NCI-H2171 (cell line): ENCODE measurements at regions not wholly inside any gene's neighbourhood (a gene's known extent, or its start where the extent isn't known, plus 50 kb on each side); places are given as distances from the start of the nearest gene placed in this dataset.
A peak's percentile ranks its signal among the peaks of the same experiment; 100 is the strongest.
"Not testable (repeated sequence)": the region's sequence is repeated elsewhere in the genome, so short reads cannot be mapped to it uniquely, and the experiment has no call there.

Source experiments
- DNase-seq: peaks from one replicate; lab custom pipeline; 2025; lab: John Stamatoyannopoulos, UW

DNA sequence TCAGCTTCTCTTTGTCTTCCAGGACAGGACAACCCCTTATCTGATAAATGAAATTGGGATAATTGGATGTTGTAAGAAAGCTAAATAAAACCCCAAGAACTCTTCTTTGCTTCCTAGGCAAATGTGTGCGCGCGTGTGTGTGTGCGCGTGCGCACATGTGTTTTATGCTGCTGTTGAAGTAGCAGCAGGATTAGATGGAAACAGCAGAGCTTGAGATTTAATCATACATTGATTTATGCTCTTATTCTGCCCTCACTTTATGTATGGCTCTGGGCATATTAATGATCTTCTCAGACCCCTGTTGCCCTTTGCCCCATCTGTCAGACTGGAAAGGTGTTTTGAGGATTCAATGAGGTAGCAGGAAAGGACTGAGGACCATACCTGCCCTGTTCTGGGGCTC lies 324.0 kb upstream of the MAP3K7 start:
- DNase-seq: no peak

DNA sequence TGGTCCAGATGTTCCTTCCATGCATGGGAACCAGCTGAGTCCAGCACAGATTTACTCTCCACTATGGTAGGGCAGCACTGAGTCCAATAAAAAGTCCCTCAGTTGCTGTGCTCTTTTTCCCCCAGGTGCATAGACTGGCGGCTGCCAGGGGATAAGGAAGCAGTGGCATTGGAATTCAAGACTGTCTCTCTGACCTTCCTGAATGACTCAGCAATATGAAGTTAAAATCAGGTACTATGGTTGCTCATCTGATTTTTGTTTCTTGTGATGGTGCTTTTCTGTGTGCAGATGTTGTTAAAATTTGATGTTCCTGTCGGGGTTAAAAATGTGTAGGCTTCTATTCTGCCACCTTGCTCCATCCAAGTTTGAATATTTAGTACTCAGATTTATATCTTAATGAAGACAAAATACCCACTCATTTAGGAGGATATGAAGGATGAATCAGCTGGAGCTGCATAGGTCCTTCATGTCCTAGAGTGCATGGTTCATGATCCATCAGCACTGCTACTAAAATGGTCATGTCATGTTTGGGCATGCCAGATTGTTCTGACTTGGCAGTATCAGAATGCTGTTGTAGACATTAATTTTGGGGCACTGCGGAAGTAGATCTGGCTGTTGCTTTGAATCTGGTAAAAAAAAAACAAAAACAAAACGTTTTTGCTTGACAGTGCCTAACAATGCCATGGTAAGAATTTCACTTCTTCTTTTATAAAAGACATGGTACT lies 321.2 kb upstream of the MAP3K7 start:
- no peak for DNase-seq

DNA sequence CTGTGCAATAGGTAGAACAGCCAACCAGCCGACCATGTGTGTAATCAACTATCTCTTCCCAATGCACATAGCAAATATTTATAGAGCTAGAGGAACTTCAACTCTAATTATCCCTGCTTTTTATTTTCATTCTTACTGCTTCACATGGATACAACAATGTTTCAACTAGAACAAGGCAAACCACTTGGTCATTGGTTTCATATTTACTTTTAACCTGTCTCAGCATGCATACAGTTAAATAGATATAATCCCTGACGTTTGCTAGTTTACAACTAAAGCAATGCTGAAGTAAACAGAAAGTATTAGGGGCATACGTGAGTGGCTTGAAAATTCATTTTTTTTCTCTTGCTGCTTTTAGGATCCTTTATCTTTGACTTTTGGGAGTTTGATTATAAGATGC lies 318.5 kb upstream of the MAP3K7 start:
- no peak for DNase-seq

DNA sequence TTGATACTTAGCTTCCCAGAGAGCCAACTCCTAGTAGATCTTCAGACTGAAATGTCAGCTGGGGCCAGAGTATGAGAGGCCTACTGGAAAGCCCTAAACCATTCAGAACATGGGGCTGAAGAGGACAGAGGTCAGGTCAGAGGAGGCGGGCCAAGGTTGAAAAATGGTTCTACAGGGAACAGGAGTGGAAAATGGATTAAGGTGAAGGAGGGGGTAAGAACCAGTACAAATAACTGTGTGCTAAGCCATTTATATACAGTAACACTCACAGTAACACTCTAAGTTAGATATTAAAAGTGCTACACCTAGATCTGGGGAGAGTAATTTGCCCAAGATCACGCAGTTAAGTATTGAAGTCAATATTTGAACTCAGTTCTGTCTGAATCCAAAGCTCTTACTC lies 313.2 kb upstream of the MAP3K7 start:
- no peak for DNase-seq

DNA sequence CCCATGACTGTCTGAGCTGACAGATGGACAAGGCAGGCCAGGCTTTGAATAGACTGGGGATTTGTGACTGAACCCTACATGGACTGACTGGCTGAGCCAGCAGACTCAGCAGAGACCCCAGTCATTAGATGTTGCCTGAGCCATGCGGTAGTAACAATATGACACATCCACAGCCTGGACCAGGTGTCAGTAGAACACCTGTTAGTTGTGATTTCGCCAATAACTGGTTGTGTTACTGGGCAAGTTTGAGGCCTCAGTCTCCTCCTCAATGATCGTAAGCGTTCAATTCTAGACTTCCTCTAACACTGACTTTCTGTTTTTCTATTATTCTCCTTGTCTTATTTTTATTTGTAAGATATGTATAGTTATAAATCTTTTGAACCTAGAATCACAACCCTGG lies 311.9 kb upstream of the MAP3K7 start:
- no peak for DNase-seq

DNA sequence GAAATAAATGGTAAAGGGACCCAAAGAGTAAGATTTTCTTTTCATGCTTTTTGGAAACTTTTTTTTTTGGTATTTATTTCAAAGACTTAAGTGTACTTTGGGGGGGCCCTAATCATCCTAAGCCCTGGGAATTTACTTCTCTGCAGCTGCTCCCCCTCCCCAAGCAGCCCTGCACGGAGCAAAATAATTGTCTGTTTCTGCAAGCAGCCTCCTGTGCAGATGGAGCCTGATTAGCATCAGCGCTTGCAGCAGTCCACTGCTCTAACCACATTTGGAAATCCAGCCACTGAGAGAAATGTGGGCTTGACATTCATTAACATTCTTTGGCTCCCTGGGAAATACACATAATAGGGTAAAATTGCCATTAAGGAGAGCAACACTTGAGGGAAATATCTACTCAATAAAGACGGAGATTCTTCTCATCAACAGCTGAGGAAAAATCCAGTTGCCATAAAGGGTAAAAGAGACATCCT lies 309.2 kb upstream of the MAP3K7 start:
- DNase-seq: peak; percentile 4

DNA sequence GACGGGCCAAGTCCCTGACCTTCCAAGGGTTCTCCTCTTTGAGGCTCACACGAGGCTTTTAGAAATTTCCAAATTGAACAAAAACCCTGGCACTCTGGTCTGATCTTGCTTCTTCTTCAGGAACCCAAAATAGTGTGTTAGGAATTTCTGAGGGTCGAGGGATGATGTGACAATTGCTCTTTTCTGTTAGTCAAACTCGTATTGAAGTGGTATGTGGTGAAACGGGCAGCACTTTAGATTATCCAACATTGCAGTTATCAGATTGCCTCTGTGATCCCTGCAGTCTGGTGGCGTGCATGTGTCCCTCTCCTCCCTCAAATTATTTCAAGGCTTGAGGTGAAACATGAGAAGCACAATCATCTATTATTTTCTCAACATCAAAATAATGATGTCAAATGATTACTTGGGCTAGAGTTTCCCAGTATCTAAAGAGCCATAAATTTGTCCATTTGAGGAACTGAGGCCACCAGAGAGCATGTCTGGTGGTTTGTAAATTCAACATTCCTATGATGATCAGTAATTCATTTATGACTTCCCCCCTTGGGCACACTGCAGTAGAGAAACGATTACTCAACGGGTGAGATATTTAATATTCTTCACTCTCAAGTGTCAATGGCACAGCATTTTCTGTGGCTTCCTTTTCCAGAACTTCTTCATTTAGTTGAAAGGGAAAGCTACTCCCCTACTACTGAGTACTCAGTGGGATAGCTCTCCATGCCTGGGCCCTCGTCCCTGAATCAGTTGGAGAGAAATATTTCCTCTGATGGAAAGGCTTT lies 308.6 kb upstream of the MAP3K7 start:
- DNase-seq: no peak

DNA sequence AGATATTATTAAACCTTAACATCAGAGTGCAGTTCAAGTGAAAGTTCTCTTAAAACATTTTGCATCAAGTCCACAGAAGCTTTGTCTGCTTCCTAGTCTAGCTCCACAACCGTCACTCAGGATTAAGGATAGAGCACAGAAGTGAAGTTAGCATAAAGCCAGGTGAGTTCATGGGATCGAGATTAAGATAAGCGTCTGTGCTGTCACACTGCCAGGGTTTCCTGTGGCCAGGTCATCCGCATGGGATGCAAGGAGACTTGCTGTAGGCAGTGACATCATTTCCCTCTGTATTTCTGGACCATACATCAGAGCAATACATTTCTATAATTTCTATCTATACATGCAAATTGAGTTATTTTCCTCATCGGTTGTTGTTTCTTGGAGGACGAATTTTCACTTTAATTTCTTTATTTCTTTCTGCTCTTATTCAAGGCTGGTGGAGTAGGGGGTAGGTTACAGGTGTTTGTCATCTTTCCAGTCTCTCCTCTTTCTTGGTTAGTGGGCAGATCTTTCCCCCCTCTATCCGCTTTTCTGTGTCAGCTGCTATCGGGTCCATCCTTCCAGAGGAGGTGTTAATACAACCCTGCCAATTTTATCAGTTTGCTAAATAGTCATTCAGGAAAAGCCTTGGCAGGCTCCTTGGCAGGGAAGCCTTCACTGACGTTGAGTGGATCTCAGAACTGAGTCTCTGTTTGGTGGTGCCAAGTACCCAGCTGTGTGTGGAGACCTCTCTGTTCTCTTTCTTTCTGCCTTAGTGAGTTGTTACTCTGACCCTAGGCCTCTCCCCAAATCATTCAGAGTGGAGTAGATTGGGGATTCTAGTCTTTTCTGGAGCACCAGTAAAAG lies 307.6 kb upstream of the MAP3K7 start:
- no peak for DNase-seq

DNA sequence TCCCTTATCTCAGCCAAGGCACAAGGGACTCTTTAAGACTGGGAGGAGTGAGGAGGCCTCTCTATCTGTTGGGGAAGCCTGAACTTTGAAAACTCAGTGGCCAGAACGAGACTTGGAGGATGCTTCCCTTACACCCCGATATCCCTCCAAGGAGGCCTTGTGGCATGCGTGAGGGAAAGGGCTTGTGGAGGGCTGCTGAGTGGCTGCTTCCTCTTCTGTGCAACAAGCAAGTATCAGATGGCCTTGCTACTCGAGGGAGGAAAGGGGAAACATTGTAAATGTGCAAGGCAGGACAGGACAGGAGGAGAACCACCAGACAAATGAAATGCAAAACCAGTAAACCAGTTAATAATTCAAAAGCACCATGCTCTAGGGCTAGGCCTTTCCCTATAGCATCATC lies 306.5 kb upstream of the MAP3K7 start:
- DNase-seq: no peak

DNA sequence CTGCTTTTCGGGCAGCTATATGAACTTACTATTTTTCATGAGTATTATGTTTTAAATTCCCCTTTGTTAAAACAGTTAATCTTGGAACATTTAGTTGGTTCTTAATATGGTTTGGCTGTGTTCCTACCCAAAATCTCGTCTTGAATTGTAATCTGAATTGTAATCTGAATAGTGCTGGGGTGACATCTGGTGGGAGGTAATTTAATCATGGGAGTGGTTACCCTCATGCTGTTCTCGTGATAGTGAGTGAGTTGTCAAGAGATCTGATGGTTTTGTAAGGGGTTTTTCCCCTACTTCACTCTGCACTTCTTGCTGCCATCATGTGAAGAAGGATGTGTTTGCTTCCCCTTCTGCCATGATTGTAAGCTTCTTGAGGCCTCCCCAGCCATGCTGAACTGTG lies 305.4 kb upstream of the MAP3K7 start:
- DNase-seq: peak; percentile 3

DNA sequence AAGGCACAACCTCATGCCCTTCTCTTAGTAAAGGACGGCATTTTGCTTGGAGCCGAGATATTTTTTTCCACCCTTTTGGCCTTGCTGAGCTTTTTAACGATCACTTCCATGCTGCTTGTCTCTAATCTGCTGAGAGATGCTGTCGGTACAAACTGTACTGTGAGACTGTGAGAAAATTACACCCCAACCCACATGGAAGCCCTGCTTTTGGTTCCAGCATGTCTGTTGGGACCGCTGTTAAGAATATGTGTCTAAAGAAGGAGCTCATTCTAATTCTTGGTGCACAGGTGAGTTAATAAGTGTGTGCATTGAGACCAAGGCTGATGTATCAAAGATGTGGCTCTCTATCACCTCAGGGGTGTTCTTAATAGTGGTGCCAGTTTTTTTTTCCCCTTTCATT lies 304.5 kb upstream of the MAP3K7 start:
- no peak for DNase-seq

DNA sequence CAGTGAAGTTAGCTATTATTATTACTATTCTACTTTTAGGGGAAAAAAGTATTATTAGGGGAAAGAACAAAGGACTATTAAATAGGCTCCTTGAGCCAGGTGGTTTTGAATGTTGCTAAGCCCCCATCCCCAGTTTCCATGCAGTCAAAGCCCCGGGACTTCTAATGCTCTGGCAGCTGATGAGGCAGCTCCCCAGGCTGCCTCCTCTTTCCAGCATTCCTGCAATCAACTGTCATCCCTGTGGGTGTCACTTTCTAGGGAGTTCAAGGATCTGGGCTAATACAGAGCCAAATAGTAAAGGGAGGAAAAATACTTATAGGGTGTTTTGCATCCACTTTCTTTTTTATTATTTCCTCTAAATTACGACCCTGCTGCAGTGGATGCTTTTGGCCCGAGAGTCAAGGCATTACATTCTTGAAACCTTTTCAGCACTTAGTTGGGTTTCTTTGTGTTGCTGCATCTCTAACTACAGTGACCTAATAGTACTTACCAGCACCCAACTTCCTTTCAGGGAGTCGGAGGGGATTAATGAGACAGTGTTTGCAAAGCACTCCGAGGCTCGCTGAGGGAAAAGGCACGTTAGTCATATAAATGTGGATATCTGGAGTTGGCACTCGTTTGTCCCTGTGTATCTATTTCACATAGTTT lies 303.9 kb upstream of the MAP3K7 start:
- DNase-seq: no peak

DNA sequence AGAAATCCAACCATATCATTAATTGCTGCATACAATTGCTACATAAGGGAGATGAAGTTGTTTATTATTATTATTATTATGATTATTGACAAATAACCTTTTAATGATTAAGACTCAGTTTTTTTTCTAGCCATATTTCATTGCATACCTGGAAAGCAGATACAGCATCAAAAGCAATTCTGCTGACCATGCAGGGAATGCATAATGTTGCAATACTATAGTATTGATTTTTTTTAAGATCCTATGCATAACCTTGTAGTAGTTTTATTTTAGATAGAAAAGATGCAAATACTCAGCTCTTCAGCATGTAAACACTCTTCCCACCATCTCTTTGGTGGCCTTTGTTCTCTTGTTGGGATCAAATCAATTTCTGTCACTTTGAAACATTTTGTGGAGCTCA lies 300.9 kb upstream of the MAP3K7 start:
- DNase-seq: no peak

DNA sequence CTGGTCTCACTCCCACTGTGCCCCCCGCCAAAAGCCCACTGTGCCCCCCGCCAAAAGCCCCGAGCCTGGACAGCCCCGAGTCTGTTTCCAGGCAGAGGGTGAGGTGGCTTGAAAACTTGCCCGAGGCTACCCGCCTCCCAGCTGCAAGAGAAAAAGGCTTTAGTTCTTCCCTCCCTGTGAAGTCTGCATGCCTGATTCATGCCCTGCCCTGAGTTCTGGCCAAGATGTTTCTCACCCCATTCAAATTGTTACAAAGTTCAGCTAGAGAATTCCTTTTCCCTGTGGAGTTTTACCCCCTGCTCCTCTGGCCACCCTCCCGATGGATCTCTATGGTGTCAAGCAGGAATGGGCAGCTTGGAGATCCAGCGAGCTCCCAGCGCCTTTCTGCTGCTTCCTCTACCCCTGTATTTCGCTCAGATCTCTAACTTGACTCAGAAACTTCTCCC lies 298.8 kb upstream of the MAP3K7 start:
- no peak for DNase-seq

DNA sequence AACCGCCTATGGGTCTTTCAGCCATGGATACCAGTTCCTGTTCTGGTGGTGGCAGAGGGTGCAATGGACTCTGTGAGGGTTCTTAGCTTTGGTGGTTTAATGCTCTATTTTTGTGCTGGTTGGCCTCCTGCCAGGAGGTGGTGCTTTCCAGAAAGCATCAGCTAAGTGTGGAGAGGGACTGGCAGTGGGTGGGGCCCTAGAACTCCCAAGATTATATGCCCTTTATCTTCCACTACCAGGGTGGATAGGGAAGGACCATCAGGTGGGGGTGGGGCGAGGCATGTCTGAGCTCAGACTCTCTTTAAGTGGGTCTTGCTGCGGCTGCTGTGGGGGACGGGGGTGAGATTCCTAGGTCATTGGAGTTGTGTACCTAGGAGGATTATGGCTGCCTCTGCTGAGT lies 298.3 kb upstream of the MAP3K7 start:
- not testable (repeated sequence) for DNase-seq

DNA sequence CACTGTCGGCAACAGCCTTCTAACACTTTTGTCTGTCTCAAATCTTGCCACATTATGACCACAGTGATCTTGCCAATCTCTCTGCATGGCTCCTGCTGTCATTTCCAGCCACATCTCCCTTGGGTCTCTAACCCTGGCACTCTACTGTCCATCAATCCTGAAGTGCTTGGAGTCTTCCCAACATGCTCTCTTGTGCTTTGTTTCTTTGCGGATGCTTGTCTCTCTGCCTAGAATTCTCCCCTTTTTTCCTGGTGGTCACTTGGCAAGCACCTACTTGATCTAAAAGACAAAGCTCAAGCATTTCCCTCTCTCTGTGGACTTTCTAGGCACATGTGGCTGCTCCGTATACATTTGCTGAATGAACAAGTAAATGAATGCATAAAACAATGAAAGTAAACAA lies 290.7 kb upstream of the MAP3K7 start:
- no peak for DNase-seq

DNA sequence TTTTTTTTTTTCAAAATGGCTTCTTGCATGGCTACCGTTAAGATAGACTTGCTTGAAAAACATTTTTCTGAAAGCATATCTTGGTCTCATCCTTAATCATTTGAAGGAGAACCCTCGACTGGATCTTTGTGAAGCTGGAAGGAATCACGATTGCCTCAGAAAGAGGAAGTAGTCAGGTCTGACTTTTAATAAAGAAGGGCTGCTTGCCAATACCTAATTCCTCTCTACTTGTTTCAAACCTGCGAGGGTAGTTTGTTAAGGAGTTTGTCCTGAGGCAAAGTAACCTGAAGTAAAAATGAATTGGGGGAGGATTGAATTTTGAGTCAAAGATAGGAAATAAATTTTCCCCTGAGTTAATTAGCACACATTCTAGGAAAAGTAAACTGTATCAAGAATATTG lies 288.1 kb upstream of the MAP3K7 start:
- no peak for DNase-seq

DNA sequence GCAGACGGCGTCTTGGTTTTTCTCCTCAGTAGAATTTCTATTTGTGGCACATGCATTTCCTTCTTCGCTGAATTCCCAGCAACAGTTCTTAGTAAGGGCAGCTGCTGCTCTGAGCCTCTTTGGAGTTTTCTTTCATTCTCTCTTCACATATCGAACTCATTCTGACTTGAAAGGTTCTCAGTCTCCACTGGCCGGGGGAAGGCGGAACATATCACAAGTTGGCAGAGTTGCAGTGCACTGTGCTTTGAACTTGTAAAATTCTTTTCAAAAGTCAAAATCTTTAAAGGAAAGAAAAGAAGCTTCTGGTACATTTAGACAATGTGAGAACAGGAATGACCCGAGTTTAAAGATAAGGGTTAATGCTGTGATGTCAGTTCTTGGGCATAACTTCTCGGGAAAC lies 286.1 kb upstream of the MAP3K7 start:
- DNase-seq: no peak

DNA sequence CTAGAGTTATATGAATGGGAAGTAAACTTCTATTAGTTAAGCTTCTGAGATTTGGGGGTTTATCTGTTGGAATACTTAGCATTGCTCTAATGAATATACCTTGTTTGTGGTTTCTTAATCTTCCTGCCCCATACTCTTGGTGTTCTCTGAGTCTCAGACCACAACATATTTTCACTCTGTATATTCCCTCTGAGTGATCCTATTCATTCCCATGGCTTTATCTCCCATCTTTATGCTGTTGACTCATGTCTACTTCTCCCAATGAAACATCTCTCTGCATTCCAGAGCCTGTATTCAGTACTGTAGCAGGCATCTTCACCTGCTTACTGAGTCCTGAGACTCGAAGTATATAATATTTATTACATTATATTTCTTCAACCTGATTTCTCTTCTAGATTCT lies 283.7 kb upstream of the MAP3K7 start:
- DNase-seq: no peak

DNA sequence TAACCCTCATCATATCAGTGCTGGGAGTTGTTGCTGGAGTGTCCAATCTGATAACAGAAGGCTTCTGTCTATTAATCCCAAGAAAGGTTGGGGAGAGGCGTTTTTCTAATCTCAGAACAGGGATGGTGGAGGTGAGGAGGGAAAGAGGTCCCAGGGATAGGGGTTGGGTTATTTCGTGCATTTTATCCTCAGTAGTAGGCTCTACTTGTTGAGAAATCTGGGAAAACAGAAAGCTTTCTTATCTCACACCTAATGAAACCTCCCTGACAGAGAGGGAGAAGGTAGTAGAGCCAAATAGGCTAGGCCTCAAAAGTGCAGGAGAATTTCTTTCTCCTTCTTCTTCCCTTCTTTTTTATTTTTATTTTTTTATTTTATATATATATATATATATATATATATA lies 281.8 kb upstream of the MAP3K7 start:
- no peak for DNase-seq

DNA sequence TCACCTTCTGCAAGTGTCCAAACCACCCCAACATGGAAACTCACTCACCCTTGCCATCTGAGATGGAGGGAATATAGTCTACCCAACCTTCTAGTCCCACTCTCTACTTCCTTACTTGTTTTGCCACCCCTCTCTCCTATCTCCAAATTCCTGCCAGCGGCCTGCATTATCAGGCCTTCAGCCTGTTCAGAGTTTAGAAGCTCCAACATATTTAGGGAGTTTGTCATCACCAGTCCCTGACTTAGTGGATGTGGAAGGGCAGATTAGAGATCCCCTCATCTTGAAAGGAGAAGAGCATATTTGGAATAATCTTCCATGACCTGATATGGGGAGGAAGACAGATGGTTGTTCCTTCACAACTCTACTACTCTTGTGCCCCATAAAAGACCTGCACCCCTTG lies 281.4 kb upstream of the MAP3K7 start:
- no peak for DNase-seq

DNA sequence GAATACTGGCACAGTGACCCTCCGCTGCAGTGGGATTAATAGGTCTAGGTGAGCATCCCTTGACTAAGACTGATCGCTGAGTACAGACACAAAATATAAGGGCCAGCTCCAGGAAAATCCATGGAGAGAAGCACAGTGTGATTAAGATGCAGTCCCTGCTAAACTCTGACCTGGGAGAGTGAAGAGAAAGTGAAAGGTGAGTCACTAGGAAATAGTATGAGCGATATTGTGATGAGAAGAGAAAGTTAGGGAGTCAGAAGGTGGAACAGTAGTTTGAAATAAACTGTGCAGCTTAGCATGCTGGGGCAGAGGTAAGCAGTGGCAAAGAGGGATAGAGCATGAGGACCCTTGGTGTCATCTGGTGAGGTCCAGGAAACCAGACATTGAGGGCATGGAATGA lies 278.6 kb upstream of the MAP3K7 start:
- no peak for DNase-seq
